ENCODE measurements at regions not wholly inside any gene's neighbourhood (a gene's known extent, or its start where the extent isn't known, plus 50 kb on each side); places are given as distances from the start of the nearest gene placed in this dataset.

- no peak overlapping the region for H3K4me3 ChIP-seq (ENCODE audit: low read depth, low read length)
- no peak for DNase-seq (ENCODE audit: low read depth)
- TF ChIP-seq CTCF (IDR thresholded peaks at IDR 0.05; ENCODE audit: insufficient read depth, low read depth, low read length, missing control alignments), result no peak
Measured at GRCh38 chr6:50437901-50438300, 275.4 kb upstream of the TFAP2D start.

GRCh38 chr6:50442531-50443040 is 270.7 kb upstream of the TFAP2D start:
- no peak overlapping the region for H3K4me3 ChIP-seq (ENCODE audit: low read depth, low read length)
- DNase-seq (ENCODE audit: low read depth), result no peak
- TF ChIP-seq CTCF (IDR thresholded peaks at IDR 0.05; ENCODE audit: insufficient read depth, low read depth, low read length, missing control alignments), result no peak

GRCh38 chr6:50443144-50443543 is 270.2 kb upstream of the TFAP2D start:
- no peak for DNase-seq (ENCODE audit: low read depth)
- H3K4me3 ChIP-seq (ENCODE audit: low read depth, low read length), result no peak overlapping the region
- no peak for TF ChIP-seq CTCF (IDR thresholded peaks at IDR 0.05; ENCODE audit: insufficient read depth, low read depth, low read length, missing control alignments)

- no peak for TF ChIP-seq CTCF (IDR thresholded peaks at IDR 0.05; ENCODE audit: insufficient read depth, low read depth, low read length, missing control alignments)
- H3K4me3 ChIP-seq (ENCODE audit: low read depth, low read length), result no peak overlapping the region
- no peak for DNase-seq (ENCODE audit: low read depth)
Measured at GRCh38 chr6:50449128-50449527, 264.2 kb upstream of the TFAP2D start.

- TF ChIP-seq CTCF (IDR thresholded peaks at IDR 0.05; ENCODE audit: insufficient read depth, low read depth, low read length, missing control alignments), result no peak
Measured at GRCh38 chr6:50451826-50452400, 261.4 kb upstream of the TFAP2D start.

GRCh38 chr6:50455029-50455428 is 258.3 kb upstream of the TFAP2D start:
- no peak for DNase-seq (ENCODE audit: low read depth)
- H3K4me3 ChIP-seq (ENCODE audit: low read depth, low read length), result no peak overlapping the region
- no peak for TF ChIP-seq CTCF (IDR thresholded peaks at IDR 0.05; ENCODE audit: insufficient read depth, low read depth, low read length, missing control alignments)

More at GRCh38 chr6:50451826-50452400, 261.4 kb upstream of the TFAP2D start:
- no peak for DNase-seq (ENCODE audit: low read depth)
- no peak overlapping the region for H3K4me3 ChIP-seq (ENCODE audit: low read depth, low read length)

GRCh38 chr6:50457351-50457750 is 256.0 kb upstream of the TFAP2D start:
- TF ChIP-seq CTCF (IDR thresholded peaks at IDR 0.05; ENCODE audit: insufficient read depth, low read depth, low read length, missing control alignments), result no peak
- H3K4me3 ChIP-seq (ENCODE audit: low read depth, low read length), result no peak overlapping the region
- DNase-seq (ENCODE audit: low read depth), result no peak

All from GM12865 (cell line).